ENCODE measurements at regions not wholly inside any gene's neighbourhood (a gene's known extent, or its start where the extent isn't known, plus 50 kb on each side); places are given as distances from the start of the nearest gene placed in this dataset.
"Not testable (repeated sequence)": the region's sequence is repeated elsewhere in the genome, so short reads cannot be mapped to it uniquely, and the experiment has no call there.

- no peak for DNase-seq
Measured at GRCh38 chr12:25883026-25883916, 75.2 kb upstream of the RASSF8 start.

- DNase-seq, result no peak
Measured at GRCh38 chr12:25884024-25884919, 74.2 kb upstream of the RASSF8 start.

- DNase-seq, result no peak
Measured at GRCh38 chr12:25884920-25885234, 73.6 kb upstream of the RASSF8 start.

DNA sequence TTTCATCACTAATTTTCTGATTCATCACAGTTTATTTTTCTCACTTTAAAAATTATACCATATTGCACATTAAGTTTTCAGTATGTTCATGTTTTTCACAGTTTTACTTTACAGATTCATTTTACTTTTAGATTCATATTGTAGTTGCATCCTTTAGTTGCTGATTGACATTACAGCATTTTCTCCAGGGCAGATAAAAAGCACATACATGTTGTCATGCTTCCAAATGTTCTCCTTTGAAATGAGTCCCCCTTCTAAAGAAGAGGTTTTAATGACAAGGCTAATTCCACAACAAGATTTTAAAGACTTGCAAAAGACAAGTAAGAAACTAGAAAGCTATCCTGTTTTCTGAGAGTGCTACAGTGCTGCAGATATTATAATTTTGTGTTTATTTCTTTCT lies 72.1 kb upstream of the RASSF8 start:
- no peak for DNase-seq

- DNase-seq, result no peak
Measured at GRCh38 chr12:25887367-25887766, 71.1 kb upstream of the RASSF8 start.

DNA sequence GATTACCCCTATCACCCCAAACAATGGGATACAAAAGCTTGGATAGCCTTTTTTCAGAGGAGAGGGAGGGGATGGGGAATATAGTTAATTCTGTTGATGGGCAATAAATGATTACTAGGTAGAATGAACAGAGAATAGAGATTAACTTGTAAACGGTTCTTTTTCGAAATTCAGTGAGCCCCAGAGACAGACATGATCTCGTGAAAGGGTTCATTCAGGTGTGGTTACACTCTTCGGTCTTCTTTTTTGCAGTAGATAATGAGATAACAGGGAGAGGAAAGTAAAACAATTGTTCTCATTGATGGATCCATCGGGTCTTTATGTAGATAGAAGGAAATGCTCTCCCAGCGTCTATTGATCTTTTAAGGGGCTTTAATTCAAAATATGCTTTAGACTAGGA lies 69.3 kb upstream of the RASSF8 start:
- no peak for DNase-seq

GRCh38 chr12:25891095-25891494 lies 67.4 kb upstream of the RASSF8 start:
- DNase-seq, result not testable (repeated sequence)

DNA sequence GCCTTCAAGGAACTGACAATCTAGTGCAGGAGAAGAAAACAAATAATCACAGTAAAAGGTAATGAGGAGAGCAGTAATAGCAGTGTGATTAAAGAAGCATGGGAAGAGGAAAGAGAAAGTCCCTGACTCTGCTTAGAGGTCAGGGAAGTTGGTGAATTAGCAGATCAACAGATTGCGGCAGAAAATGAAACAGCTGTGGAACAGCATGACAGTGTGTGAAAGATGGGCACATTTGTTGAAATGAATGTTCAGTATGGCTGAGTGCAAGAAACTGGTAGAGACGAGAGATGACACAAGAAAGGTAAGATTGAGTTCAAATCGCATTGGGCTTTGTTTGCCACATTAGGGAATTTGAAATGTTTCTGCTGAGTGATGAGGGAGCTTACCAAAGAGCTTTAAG lies 63.7 kb upstream of the RASSF8 start:
- no peak for DNase-seq

DNA sequence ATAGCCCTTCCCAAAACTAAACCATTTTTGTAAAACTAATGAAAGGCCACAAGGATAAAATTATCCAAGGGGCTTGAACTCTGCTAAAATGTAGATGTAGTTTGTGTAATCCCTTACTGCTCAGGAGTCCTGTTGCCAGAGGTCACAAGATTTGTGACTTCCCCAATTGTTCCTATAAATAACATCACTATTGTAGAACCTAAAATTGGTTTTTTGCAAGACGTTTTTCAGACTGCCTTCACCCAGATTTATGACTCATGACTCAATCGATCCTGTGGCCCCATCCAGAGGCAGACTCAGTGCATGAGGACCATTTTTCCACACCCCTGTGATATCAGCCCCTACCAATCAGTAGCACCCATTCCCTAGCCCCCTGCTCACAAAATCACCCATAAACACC lies 61.5 kb upstream of the RASSF8 start:
- DNase-seq, result no peak

GRCh38 chr12:25903603-25904245 lies 54.8 kb upstream of the RASSF8 start:
- no peak for DNase-seq

DNA sequence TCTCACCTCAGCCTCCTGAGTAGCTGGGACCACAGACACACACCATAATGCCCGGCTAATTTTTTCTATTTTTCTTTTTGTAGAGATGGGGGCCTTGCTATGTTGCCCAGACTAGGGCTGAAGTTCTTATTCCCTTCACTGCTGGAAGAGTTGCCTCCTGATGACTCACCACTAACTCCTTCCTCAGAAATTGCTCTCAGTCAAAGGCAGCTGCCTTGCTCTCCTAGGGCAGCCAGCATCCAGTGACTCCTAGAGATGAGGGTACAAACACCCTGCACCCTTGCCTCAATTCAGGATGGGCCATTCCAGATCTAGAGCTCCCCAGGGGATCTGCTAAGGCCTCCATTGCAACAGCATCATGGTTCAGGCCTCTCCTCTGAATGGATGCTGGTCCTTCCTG lies 54.0 kb upstream of the RASSF8 start:
- DNase-seq, result no peak

DNA sequence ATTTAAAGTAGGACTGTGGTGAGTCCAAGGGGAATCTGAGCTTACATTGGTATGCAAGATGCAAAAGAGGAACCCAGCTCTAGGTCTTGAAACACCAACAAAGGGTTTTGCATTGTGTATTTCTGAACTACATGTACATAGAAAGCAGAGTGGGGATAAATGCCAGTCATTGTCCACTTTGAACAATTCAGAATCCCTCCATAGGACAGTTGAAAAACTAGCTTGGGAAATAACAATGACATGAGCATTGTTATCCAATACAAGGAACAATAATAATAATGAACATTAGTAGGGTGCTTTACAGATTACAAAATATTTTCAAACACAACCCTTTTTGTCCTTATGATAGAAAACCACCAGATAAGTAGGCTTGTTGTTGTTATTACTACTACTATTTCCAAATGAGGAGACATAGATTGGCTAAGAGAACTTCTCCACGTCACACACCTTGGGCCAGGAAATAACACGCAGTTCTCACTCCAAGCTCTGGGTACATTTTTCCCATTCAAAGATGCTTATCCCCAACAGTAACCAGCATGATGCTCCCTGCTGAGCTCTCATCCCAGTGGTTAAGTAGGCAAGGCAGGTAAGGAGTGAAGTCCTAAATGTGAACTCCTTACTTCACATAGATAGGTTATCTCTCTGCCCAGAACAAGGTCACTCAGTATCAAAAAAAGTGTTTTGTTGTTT lies 51.7 kb upstream of the RASSF8 start:
- DNase-seq, result no peak
